Keratinocyte (primary cell): ENCODE measurements at regions not wholly inside any gene's neighbourhood (a gene's known extent, or its start where the extent isn't known, plus 50 kb on each side); places are given as distances from the start of the nearest gene placed in this dataset.

Source experiments
- DNase-seq: peaks from one replicate; pipeline ENCODE4 v3.0.0-alpha.2; 2011; ENCODE audit warnings: low read depth, missing footprints, low spot score
- FAIRE-seq: peaks from 2 replicates; lab custom pipeline; 2011; peaks lifted over from hg19 to GRCh38; lab: Jason Lieb, UNC
- H2AFZ ChIP-seq: 2 replicates; pipeline ENCODE4 v1.6.0; 2012; ENCODE audit warnings: low read length, control low read depth, inconsistent platforms; ENCODE audit not compliant: control insufficient read depth
- H3K27ac ChIP-seq: 2 replicates; pipeline ENCODE4 v1.5.1; 2011; ENCODE audit warnings: low read length; ENCODE audit not compliant: control insufficient read depth, insufficient read depth
- H3K27me3 ChIP-seq: 3 replicates; pipeline ENCODE4 v1.6.0; 2011; ENCODE audit warnings: low read length; ENCODE audit not compliant: control insufficient read depth, insufficient read depth; ENCODE audit errors: extremely low read depth
- H3K36me3 ChIP-seq, 2 experiments: 2 replicates in 1 of 2; 3 replicates in 1 of 2; pipeline ENCODE4 v1.5.1; 2011; ENCODE audit warnings: low read length in 2 of 2, mild to moderate bottlenecking in 1 of 2; ENCODE audit not compliant: control insufficient read depth in 2 of 2, insufficient read depth in 2 of 2; ENCODE audit errors: extremely low read depth in 1 of 2
- H3K4me1 ChIP-seq: 3 replicates; pipeline ENCODE4 v1.5.1; 2011; ENCODE audit warnings: low read length; ENCODE audit not compliant: control insufficient read depth, insufficient read depth; ENCODE audit errors: extremely low read depth
- H3K4me2 ChIP-seq: 3 replicates; pipeline ENCODE4 v1.6.0; 2011; ENCODE audit warnings: low read depth, low read length; ENCODE audit not compliant: control insufficient read depth, insufficient read depth; ENCODE audit errors: extremely low read depth
- H3K4me3 ChIP-seq, 3 experiments: fragments of 200-600 bp in 1 of 3; sonication (generic) in 1 of 3; 2 replicates in 2 of 3; 3 replicates in 1 of 3; pipeline ENCODE4 v1.5.1; 2011 to 2016; ENCODE audit warnings: low read length in 3 of 3, mild to moderate bottlenecking in 3 of 3, control low read depth in 2 of 3, inconsistent platforms in 1 of 3, low read depth in 1 of 3, mixed read lengths in 1 of 3, mixed run types in 1 of 3, moderate library complexity in 1 of 3; ENCODE audit not compliant: control insufficient read depth in 2 of 3, insufficient read depth in 2 of 3; ENCODE audit errors: extremely low read depth in 1 of 3
- H3K79me2 ChIP-seq: 2 replicates; pipeline ENCODE4 v1.6.0; 2012; ENCODE audit warnings: low read length; ENCODE audit not compliant: control insufficient read depth, insufficient read depth
- H3K9ac ChIP-seq: 3 replicates; pipeline ENCODE4 v1.6.0; 2011; ENCODE audit warnings: low read length; ENCODE audit not compliant: control insufficient read depth, insufficient read depth; ENCODE audit errors: extremely low read depth
- H3K9me1 ChIP-seq: 3 replicates; pipeline ENCODE4 v1.6.0; 2011; ENCODE audit warnings: low read length; ENCODE audit not compliant: control insufficient read depth, insufficient read depth; ENCODE audit errors: extremely low read depth
- H3K9me3 ChIP-seq: 2 replicates; pipeline ENCODE4 v1.5.1; 2012; ENCODE audit warnings: low read depth, low read length; ENCODE audit not compliant: control insufficient read depth
- H4K20me1 ChIP-seq: 3 replicates; pipeline ENCODE4 v1.6.0; 2011; ENCODE audit warnings: low read length; ENCODE audit not compliant: control insufficient read depth, insufficient read depth; ENCODE audit errors: extremely low read depth
- EZH2 ChIP-seq: IDR thresholded peaks from one replicate; pipeline ENCODE4 v1.6.1; 2012; ENCODE audit warnings: inconsistent platforms, mild to moderate bottlenecking, low read length, moderate library complexity
- dilution Hi-C: fragments of 300-500 bp; cut with MboI; formaldehyde crosslinking; loops from one replicate; pipeline ENCODE4 v1.7.0; 2020; ENCODE audit warnings: low sequenced_read_pairs; ENCODE audit not compliant: extremely low pct_ligation_motif_present
- TF ChIP-seq, protein P1 (sequence below), 3 experiments: IDR thresholded peaks in 1 of 3; conservative IDR thresholded peaks in 1 of 3; optimal IDR thresholded peaks in 1 of 3; 2 replicates in 2 of 3; 3 replicates in 1 of 3; pipeline versions ENCODE3 to v1.5.1; 2011; ENCODE audit warnings: low read length in 3 of 3, mild to moderate bottlenecking in 3 of 3, moderate library complexity in 2 of 3, control low read depth in 1 of 3, inconsistent platforms in 1 of 3; ENCODE audit not compliant: insufficient read depth in 2 of 3; ENCODE audit errors: extremely low read depth in 1 of 3

DNA sequence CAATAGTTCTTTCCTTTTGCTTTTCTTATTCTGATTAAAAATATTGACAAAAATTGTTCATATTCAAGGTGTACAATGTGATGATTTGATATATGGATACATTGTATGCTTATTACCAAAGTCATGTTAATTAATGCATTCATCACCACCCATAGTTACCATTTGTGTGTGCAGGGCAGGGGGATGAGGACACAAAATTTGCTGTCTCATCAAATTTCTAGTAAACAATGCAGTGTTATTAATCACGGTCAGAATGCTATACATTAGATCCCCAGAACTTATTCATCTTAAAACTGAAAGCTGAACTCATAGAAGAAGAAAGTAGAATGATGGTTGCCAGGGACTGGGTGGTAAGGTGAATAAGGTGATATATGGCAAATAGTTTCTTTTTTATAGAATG, 303.7 kb upstream of the SLC24A2 start:
- Histone ChIP-seq H3K9me1 (no peaks in the 10 kb centered on the region), H3K4me3 (no peak overlapping the region), H3K9ac (no peak overlapping the region), H3K27ac (no peak overlapping the region), H3K27me3 (no peaks in the 10 kb centered on the region), H3K79me2 (no peaks in the 10 kb centered on the region), H3K4me1 (no peaks in the 10 kb centered on the region), H3K9me3 (no peaks in the 10 kb centered on the region), H3K36me3 (no peaks in the 10 kb centered on the region), H2AFZ (no peak overlapping the region), H3K4me2 (no peak overlapping the region), H4K20me1 (no peaks in the 10 kb centered on the region)
- DNase-seq: no peak
- FAIRE-seq: no peak
- dilution Hi-C loops: no loop called here
- TF ChIP-seq EZH2: no peak
- TF ChIP-seq, protein P1, sequence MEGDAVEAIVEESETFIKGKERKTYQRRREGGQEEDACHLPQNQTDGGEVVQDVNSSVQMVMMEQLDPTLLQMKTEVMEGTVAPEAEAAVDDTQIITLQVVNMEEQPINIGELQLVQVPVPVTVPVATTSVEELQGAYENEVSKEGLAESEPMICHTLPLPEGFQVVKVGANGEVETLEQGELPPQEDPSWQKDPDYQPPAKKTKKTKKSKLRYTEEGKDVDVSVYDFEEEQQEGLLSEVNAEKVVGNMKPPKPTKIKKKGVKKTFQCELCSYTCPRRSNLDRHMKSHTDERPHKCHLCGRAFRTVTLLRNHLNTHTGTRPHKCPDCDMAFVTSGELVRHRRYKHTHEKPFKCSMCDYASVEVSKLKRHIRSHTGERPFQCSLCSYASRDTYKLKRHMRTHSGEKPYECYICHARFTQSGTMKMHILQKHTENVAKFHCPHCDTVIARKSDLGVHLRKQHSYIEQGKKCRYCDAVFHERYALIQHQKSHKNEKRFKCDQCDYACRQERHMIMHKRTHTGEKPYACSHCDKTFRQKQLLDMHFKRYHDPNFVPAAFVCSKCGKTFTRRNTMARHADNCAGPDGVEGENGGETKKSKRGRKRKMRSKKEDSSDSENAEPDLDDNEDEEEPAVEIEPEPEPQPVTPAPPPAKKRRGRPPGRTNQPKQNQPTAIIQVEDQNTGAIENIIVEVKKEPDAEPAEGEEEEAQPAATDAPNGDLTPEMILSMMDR (optimal IDR thresholded peaks at IDR 0.05 in 1 of 3, IDR thresholded peaks at IDR 0.05 in 1 of 3, conservative IDR thresholded peaks at IDR 0.05 in 1 of 3; ENCODE audit: extremely low read depth in 1 of 3, insufficient read depth in 2 of 3, low read length in 3 of 3): no peak

GRCh38 chr9:20087481-20087880, 298.6 kb upstream of the SLC24A2 start:
- H4K20me1 ChIP-seq: no peaks in the 10 kb centered on the region
- no peaks in the 10 kb centered on the region for H3K36me3 ChIP-seq
- FAIRE-seq (no peak), DNase-seq (no peak)
- H3K4me1 ChIP-seq: no peaks in the 10 kb centered on the region
- H3K27me3 ChIP-seq: no peaks in the 10 kb centered on the region
- no peak overlapping the region for H3K4me3 ChIP-seq
- H2AFZ ChIP-seq: no peak overlapping the region
- H3K27ac ChIP-seq: no peak overlapping the region
- no peak overlapping the region for H3K9ac ChIP-seq
- TF ChIP-seq, protein P1 (optimal IDR thresholded peaks at IDR 0.05 in 1 of 3, IDR thresholded peaks at IDR 0.05 in 1 of 3, conservative IDR thresholded peaks at IDR 0.05 in 1 of 3; ENCODE audit: extremely low read depth in 1 of 3, insufficient read depth in 2 of 3, low read length in 3 of 3): no peak
- no peak for TF ChIP-seq EZH2
- dilution Hi-C loops: no loop called here
- H3K9me1 ChIP-seq: no peaks in the 10 kb centered on the region
- H3K79me2 ChIP-seq: no peaks in the 10 kb centered on the region
- H3K4me2 ChIP-seq: no peak overlapping the region
- no peaks in the 10 kb centered on the region for H3K9me3 ChIP-seq
